Suppressor macrophage treated with lipopolysaccharide for 4 hours (primary cell): ENCODE measurements at regions not wholly inside any gene's neighbourhood (a gene's known extent, or its start where the extent isn't known, plus 50 kb on each side); places are given as distances from the start of the nearest gene placed in this dataset.
"Not testable (repeated sequence)": the region's sequence is repeated elsewhere in the genome, so short reads cannot be mapped to it uniquely, and the experiment has no call there.

Experiments
- DNase-seq: peaks from one replicate; pipeline ENCODE4 v3.0.0-alpha.2; 2020

- DNase-seq: not testable (repeated sequence)
Measured at GRCh38 chr10:46095943-46096342, 49.9 kb upstream of the MSMB start.

GRCh38 chr10:46096446-46096845, 50.4 kb upstream of the MSMB start:
- no peak for DNase-seq

DNA sequence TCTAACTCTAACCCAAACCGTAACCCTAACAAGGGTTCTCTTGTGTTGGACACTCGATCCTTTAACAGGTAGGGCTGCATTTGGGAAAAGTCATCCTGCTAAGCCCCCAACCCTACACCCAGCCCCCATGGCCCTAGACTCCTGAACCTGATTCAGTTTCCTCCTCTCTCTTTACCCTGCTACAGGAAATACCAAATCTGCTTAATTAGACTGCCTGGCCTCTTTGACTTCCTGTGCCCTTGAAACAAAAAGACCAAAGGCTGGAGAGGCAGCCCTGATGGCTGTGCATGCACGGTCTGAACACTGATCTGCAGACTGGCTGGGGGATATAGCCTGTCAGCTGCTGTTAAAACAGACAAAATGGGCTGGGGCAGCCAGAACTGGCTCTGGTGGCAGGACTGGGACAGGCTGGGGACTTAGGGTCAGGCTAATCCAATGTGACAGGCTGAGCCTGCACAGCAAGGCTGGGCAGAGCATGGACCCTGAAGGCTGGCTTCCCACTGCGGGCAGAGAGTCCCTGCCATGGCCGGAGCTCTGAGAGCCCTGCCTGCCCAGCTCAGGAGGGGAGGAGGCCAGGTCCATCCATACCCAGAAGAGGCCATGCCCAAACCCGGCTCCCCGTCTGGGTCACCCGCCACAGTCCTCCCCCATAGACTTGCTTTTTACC, 51.0 kb upstream of the MSMB start:
- DNase-seq: no peak

GRCh38 chr10:46097576-46098317, 51.7 kb upstream of the MSMB start:
- no peak for DNase-seq

GRCh38 chr10:46098386-46098785, 52.3 kb upstream of the MSMB start:
- no peak for DNase-seq

- not testable (repeated sequence) for DNase-seq
Measured at GRCh38 chr10:46098925-46099324, 52.9 kb upstream of the MSMB start.

DNA sequence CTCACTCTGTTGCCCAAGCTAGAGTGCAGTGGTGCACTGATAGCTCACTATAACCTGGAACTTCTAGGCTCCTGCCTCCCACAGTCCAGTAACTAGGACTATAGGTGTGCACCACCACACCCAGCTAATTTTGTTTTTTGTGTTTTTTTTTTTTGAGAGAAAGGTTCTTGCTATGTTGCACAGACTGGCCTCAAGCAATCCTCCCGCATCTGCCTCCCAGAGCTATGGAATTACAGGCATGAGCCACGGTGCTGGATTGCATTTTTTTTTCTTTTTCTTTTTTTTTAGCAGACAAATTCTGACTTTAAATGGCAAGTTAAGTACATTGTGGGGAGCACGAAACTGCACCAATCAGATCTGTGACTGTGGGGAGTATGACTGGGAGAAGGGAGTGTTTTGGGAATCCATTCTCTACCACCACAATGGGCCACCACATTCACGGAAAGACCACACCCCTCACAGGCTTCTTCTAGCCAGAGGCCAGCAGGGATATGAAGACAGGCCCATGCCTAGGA, 58.1 kb upstream of the MSMB start:
- DNase-seq: no peak

GRCh38 chr10:46105416-46105815, 59.3 kb upstream of the MSMB start:
- DNase-seq: not testable (repeated sequence)

DNA sequence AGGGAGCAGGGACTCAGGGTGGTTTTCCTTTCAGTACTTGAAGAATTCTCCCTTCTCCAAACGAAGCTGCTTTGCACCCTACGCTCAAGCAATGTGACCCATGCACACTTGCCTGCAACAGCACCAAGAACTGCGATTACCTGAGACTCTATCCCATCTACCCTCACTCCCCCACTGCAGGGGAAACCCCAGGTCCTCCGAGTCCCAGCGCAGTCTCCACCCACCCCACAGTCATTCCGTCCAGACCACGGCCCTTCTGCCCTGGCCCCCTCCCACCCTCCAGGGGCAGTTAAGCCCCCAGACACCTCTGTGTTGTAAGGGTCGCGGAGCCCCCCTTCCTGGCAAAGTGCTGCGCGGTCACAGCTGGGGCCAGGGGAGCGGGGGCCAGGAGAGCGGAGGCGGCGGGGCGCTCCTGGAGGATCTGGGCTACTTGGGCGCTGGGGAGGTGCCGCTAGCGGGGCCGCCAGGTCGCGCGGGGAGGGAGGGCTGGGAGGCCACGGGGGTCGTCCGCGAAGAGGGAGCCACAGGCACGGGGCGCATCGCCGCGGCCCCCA, 59.9 kb upstream of the MSMB start:
- peak; percentile 19 for DNase-seq

DNA sequence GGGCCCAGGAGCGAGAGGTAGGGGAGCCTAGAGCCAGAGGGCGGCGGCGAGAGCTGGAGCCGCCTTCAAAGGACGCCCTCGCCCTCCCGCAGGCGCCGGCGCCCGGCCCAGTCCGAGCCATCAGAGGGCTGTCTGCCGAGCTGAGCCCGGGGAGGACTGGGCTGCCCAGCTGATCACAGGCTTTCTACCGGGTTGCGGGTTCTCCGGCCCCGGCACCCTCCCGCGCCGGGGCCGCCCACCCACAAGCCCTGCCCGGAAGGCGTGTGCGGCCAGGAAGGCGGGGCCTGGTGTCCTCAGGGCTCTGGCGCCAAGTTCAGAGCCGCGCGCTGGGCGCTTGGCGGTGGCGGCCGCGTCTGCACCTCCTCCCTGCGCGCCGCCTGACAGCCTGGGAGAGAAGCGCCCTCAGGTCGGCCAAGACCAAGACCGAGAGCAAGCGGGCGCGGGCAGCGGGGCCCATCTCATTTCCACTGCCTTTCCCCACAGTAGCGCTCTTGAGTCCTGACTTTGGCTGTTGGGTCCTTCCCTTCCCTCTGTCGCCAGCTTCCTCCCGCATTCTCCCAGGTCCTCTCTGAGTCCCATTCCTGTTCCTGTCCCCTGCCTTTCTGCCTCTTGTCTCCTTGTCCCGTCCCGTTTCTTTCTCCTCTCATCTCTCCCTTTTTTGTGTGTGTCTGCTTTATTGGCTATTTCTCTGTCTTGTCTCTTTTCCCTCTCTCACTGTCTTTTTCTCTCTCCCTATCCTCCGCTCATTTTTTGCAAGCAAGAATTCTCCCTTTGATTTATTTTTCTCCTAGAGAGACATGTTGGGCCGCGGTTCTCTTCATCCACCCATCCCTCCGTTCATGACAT, 60.6 kb upstream of the MSMB start:
- peak; percentile 62 for DNase-seq

DNA sequence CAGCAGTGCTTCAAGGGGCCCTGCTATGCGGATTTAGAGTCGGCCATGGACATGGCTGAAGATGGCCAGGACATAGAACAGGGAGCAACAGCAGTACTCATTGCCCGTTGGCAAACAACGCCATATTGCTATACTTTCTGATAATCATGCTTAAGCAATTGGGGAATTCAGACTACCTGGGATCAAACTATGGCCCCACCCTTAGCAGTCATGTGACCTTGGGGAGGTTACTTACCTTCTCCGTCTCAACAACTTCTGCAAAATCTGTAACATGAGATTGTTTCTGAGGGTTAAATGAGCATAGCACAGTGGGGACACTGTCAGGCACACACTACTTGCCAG, 62.1 kb upstream of the MSMB start:
- not testable (repeated sequence) for DNase-seq

- not testable (repeated sequence) for DNase-seq
Measured at GRCh38 chr10:46154271-46154670, 108.2 kb upstream of the MSMB start.

DNA sequence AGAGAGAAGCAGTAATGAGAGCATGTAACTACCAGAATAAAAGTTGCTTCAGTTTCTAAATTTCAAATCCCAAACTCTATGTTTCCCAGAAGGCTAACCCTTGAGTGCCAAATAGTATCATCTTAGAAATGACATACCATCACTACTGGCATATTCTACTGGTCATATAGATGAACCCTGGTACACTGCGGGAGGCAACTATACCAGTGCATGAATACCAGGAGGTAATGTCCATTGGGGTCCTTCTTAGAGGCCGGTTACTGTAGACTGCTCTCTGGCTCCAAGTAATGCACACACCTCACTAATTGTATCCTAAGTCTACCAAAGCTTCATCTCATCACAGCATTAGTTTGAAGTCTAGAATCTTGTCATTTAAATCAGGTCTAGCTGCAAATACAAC, 108.6 kb upstream of the MSMB start:
- DNase-seq: not testable (repeated sequence)

- not testable (repeated sequence) for DNase-seq
Measured at GRCh38 chr10:46156866-46157265, 110.8 kb upstream of the MSMB start.

DNA sequence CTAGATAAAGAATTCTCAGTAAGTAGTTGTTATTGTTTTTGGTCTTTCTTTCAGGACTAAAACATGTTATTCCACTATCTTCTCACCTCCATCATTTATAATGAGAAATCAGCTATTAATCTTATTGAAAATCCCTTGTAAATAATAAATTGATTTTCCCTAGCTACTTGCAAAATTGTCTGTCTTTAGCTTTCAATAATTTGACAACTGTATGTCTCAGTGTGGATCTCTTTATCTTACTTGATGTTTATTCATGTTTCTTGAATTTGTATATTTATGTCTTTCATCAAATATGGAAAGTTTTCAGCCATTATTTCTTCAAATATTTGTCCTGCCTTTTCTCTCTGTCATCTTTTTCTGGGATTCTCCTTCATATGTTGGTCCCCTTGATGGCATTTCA, 117.1 kb upstream of the ANTXRL start:
- no peak for DNase-seq

GRCh38 chr10:46170789-46171188, 116.0 kb upstream of the ANTXRL start:
- DNase-seq: no peak

- DNase-seq: no peak
Measured at GRCh38 chr10:46171661-46172060, 115.1 kb upstream of the ANTXRL start.

DNA sequence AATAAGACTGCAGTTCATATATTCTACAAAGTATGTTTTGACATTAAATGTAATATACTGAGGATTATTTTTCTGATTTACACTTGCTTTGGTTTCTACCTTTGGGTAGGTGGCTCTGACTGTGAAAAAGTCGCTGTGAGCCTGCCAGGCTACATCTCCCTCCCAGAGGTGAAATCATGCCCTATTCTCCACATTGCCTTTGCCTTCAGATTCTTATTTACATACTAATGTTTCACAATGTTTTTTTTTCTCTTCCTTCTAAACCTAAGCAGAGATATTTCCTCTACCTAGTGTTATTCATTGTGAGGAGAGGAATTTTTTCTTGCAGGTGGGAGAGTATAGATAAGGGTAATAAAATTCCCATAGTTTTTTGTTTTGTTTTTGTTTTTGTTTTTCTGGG, 111.5 kb upstream of the ANTXRL start:
- DNase-seq: no peak

GRCh38 chr10:46175831-46176230, 111.0 kb upstream of the ANTXRL start:
- no peak for DNase-seq

- DNase-seq: not testable (repeated sequence)
Measured at GRCh38 chr10:46187431-46187830, 99.4 kb upstream of the ANTXRL start.

DNA sequence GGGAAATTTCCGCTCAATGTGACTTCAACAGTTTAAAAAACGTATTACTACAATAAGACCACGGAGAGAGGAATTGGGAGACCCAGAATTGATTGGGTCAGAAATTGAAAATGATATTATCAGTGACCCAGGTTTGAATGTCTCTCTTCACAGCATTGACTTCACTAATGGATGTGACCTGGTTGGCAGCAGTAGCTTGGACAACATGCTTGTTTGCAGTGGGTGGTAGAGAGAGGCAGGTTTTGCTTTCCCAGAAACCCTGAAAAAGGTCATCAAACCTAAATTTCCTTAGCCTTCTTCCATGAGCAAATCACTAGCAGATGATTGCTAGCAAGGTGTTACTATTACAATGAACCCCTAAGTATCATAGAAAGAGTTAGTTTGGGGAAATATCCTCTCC, 89.7 kb upstream of the ANTXRL start:
- DNase-seq: no peak

- peak; percentile 9 for DNase-seq
Measured at GRCh38 chr10:46198516-46198915, 88.3 kb upstream of the ANTXRL start.

DNA sequence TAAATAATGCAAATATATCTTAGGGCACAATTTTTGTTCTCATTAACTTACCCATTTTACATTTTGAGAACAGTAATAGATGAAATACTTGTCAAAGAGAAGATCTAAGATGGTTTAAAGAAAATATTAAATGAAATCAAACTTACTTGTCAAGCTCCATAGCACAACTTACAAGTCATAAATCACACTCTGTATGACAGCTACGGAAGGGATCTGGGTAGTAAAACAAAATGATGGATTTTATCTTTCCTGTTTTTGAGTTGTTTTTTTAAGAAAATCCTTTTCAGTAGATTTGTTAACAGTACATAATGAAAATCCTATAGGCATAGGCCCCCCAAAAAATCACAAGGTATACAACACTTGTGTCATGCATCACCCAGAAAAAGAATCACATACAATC, 84.4 kb upstream of the ANTXRL start:
- not testable (repeated sequence) for DNase-seq
